ENCODE measurements at regions not wholly inside any gene's neighbourhood (a gene's known extent, or its start where the extent isn't known, plus 50 kb on each side); places are given as distances from the start of the nearest gene placed in this dataset.

GRCh38 chr6:82795940-82796339 lies 269.7 kb downstream of the UBE3D start:
- TF ChIP-seq CTCF (optimal IDR thresholded peaks at IDR 0.05 in 1 of 3, IDR thresholded peaks at IDR 0.05 in 1 of 3, conservative IDR thresholded peaks at IDR 0.05 in 1 of 3; ENCODE audit: extremely low read depth in 1 of 3, insufficient read depth in 2 of 3, low read length in 3 of 3) (no peak), EZH2 (IDR thresholded peaks at IDR 0.05; ENCODE audit: low read length) (no peak)

All from keratinocyte (primary cell).